H9 (cell line): ENCODE measurements at regions not wholly inside any gene's neighbourhood (a gene's known extent, or its start where the extent isn't known, plus 50 kb on each side); places are given as distances from the start of the nearest gene placed in this dataset.

Source experiments
- DNase-seq: peaks from one replicate; pipeline ENCODE4 v3.0.0-alpha.2; 2017
- H2AFZ ChIP-seq: one replicate; pipeline ENCODE4 v1.6.1; 2013; ENCODE audit warnings: mild to moderate bottlenecking, low read length, control low read depth, moderate library complexity
- H2AK5ac ChIP-seq: 2 replicates; pipeline ENCODE4 v1.6.1; 2013; ENCODE audit warnings: low read length, control low read depth, mixed read lengths; ENCODE audit not compliant: insufficient read length
- H2BK120ac ChIP-seq: one replicate; pipeline ENCODE4 v1.6.1; 2013; ENCODE audit warnings: low read depth, mild to moderate bottlenecking, low read length, control low read depth, inconsistent platforms; ENCODE audit not compliant: poor library complexity, severe bottlenecking
- H2BK12ac ChIP-seq: 2 replicates; pipeline ENCODE4 v1.6.1; 2013; ENCODE audit warnings: low read length, control low read depth, mixed read lengths, low read depth; ENCODE audit not compliant: insufficient read length
- H2BK15ac ChIP-seq: 2 replicates; pipeline ENCODE4 v1.6.1; 2013; ENCODE audit warnings: low read depth, low read length, control low read depth
- H2BK20ac ChIP-seq: one replicate; pipeline ENCODE4 v1.6.1; 2013; ENCODE audit warnings: low read depth, mild to moderate bottlenecking, low read length, control low read depth, inconsistent platforms; ENCODE audit not compliant: poor library complexity, severe bottlenecking
- H2BK5ac ChIP-seq: 2 replicates; pipeline ENCODE4 v1.6.1; 2013; ENCODE audit warnings: low read length, control low read depth, mixed read lengths; ENCODE audit not compliant: insufficient read length
- H3K14ac ChIP-seq: 2 replicates; pipeline ENCODE4 v1.6.1; 2013; ENCODE audit warnings: low read length, control low read depth; ENCODE audit not compliant: insufficient read depth
- H3K18ac ChIP-seq: 2 replicates; pipeline ENCODE4 v1.6.1; 2013; ENCODE audit warnings: low read depth, mild to moderate bottlenecking, mixed read lengths, low read length, control low read depth; ENCODE audit not compliant: insufficient read length
- H3K23ac ChIP-seq: 2 replicates; pipeline ENCODE4 v1.6.1; 2013; ENCODE audit warnings: low read length, control low read depth, mixed read lengths, low read depth; ENCODE audit not compliant: insufficient read length
- H3K23me2 ChIP-seq: 2 replicates; pipeline ENCODE4 v1.6.1; 2013; ENCODE audit warnings: low read depth, mild to moderate bottlenecking, mixed read lengths, low read length, control low read depth; ENCODE audit not compliant: insufficient read length, poor library complexity, severe bottlenecking
- H3K27ac ChIP-seq: 2 replicates; pipeline ENCODE4 v1.5.1; 2013; ENCODE audit warnings: low read length, control low read depth, mixed read lengths, low read depth; ENCODE audit not compliant: insufficient read length
- H3K27me3 ChIP-seq: 2 replicates; pipeline ENCODE4 v1.6.1; 2013; ENCODE audit warnings: low read length, control low read depth, inconsistent platforms; ENCODE audit not compliant: insufficient read depth
- H3K4ac ChIP-seq: 2 replicates; pipeline ENCODE4 v1.6.1; 2013; ENCODE audit warnings: low read depth, mild to moderate bottlenecking, control low read depth, inconsistent platforms, low read length, moderate library complexity
- H3K4me1 ChIP-seq: 2 replicates; pipeline ENCODE4 v1.6.1; 2013; ENCODE audit warnings: low read length, control low read depth, inconsistent platforms; ENCODE audit not compliant: insufficient read depth
- H3K4me2 ChIP-seq: 2 replicates; pipeline ENCODE4 v1.6.1; 2013; ENCODE audit warnings: low read length, control low read depth, mixed read lengths; ENCODE audit not compliant: insufficient read length, insufficient read depth
- H3K56ac ChIP-seq: 2 replicates; pipeline ENCODE4 v1.6.1; 2013; ENCODE audit warnings: low read depth, mild to moderate bottlenecking, mixed read lengths, low read length, control low read depth; ENCODE audit not compliant: insufficient read length
- H3K79me1 ChIP-seq: 2 replicates; pipeline ENCODE4 v1.6.1; 2013; ENCODE audit warnings: low read depth, mild to moderate bottlenecking, moderate library complexity, low read length, control low read depth, inconsistent platforms; ENCODE audit not compliant: insufficient read depth, poor library complexity, severe bottlenecking
- H3K79me2 ChIP-seq: 2 replicates; pipeline ENCODE4 v1.6.1; 2013; ENCODE audit warnings: low read length, control low read depth, inconsistent platforms; ENCODE audit not compliant: insufficient read depth
- H3K9ac ChIP-seq: 2 replicates; pipeline ENCODE4 v1.6.1; 2013; ENCODE audit warnings: low read length, control low read depth, mixed read lengths; ENCODE audit not compliant: insufficient read length; ENCODE audit errors: extremely low read depth
- H3K9me3 ChIP-seq: one replicate; pipeline ENCODE4 v1.6.1; 2013; ENCODE audit warnings: low read depth, low read length, inconsistent platforms; ENCODE audit not compliant: control insufficient read depth
- H3T11ph ChIP-seq: one replicate; pipeline ENCODE4 v1.6.1; 2013; ENCODE audit warnings: mild to moderate bottlenecking, low read length, control low read depth, inconsistent platforms
- H4K20me1 ChIP-seq: one replicate; pipeline ENCODE4 v1.6.1; 2013; ENCODE audit not compliant: control insufficient read depth, insufficient read length, insufficient read depth
- H4K5ac ChIP-seq: 2 replicates; pipeline ENCODE4 v1.6.1; 2013; ENCODE audit warnings: low read depth, mild to moderate bottlenecking, mixed read lengths, low read length, control low read depth; ENCODE audit not compliant: insufficient read length
- H4K8ac ChIP-seq: replicated peaks from 2 replicates; pipeline ENCODE4 v1.6.1; 2013; ENCODE audit warnings: low read length, control low read depth, mixed read lengths, low read depth; ENCODE audit not compliant: insufficient read length
- H4K91ac ChIP-seq: 2 replicates; pipeline ENCODE4 v1.6.1; 2013; ENCODE audit warnings: low read depth, mild to moderate bottlenecking, moderate library complexity, mixed read lengths, low read length, control low read depth; ENCODE audit not compliant: insufficient read length
- H3K27ac Mint-ChIP-seq, 3 experiments: 2 replicates in 2 of 3; 3 replicates in 1 of 3; pipeline ENCODE4 v1.8.0; 2020 to 2021; ENCODE audit warnings: mixed read lengths in 3 of 3, mild to moderate bottlenecking in 1 of 3, moderate library complexity in 1 of 3
- H3K27me3 Mint-ChIP-seq: 2 replicates; pipeline ENCODE4 v1.8.0; 2021; ENCODE audit warnings: low read depth, mild to moderate bottlenecking, moderate library complexity, mixed read lengths
- H3K36me3 Mint-ChIP-seq, 3 experiments: 2 replicates in 2 of 3; 3 replicates in 1 of 3; pipeline ENCODE4 v1.8.0; 2020 to 2021; ENCODE audit warnings: low read depth in 3 of 3, mixed read lengths in 3 of 3; ENCODE audit not compliant: insufficient read depth in 1 of 3
- H3K4me1 Mint-ChIP-seq, 2 experiments: 2 replicates each; pipeline ENCODE4 v1.8.0; 2020; ENCODE audit warnings: mixed read lengths in 2 of 2
- H3K4me3 Mint-ChIP-seq, 2 experiments: 2 replicates in 1 of 2; 3 replicates in 1 of 2; pipeline ENCODE4 v1.8.0; 2020 to 2021; ENCODE audit warnings: mild to moderate bottlenecking in 2 of 2, mixed read lengths in 2 of 2, moderate library complexity in 1 of 2
- H3K9me3 Mint-ChIP-seq, 2 experiments: 2 replicates in 1 of 2; 3 replicates in 1 of 2; pipeline ENCODE4 v1.8.0; 2020; ENCODE audit warnings: mild to moderate bottlenecking in 2 of 2, mixed read lengths in 2 of 2, moderate library complexity in 1 of 2
- WGBS: extraction: QIAGEN DNeasy Blood & Tissue Kit; methylation state at CpG from one replicate; pipeline ENCODE4 v1.1.7; 2013; ENCODE audit warnings: missing lambda C conversion rate, low lambda C conversion rate, mixed read lengths; ENCODE audit not compliant: insufficient read length; ENCODE audit errors: extremely low coverage; 5-methylcytosine and 5-hydroxymethylcytosine counted together
- TF ChIP-seq, protein P1 (sequence below): fragments of 200-600 bp; sonication (generic); conservative IDR thresholded peaks from 3 replicates; pipeline ENCODE4 v1.8.0; 2021; ENCODE audit warnings: antibody characterized with exemption, mild to moderate bottlenecking

DNA sequence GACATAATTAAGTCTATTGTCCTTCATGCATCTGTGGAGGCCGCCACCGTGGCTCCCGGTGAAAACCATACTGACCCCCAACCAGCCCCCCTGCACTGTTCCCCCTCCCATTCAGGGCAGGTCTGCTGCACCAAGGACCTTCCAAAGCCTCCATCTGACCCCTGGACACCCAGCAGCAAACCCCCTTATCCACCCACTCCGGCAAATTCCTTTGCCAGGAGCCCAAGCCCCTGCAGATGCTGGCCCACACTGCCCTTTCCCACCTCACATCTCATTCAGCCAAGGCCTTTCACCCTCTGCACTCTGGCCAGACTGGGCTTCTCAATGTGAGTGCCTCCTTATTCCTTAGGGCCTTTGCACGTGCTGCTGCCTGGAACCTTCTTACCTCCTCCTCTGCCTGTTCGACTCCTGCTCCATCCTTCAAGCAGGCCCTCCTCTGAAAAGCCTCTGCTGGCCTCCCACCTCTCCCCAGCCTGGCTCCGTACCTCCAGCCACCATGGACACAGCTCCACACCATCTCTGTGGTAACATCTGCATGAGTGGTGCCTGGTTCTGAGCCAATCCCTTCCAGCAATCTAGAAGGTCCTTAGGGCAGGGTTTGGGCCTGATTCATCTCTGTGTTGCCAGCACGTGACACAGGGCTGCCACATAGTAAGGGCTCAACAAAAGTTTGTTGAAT lies 230.7 kb downstream of the BCL11B start:
- Histone ChIP-seq H3K9ac (no peak overlapping the region), H2AK5ac (no peak overlapping the region), H3K9me3 (no peaks in the 10 kb centered on the region), H2BK12ac (no peak overlapping the region), H4K91ac (no peak overlapping the region), H3K4me2 (no peak overlapping the region), H2AFZ (no peak overlapping the region), H3K18ac (no peak overlapping the region), H3K14ac (no peak overlapping the region), H4K20me1 (no peaks in the 10 kb centered on the region), H3K27me3 (no peaks in the 10 kb centered on the region), H4K8ac (no peak overlapping the region), H2BK20ac (no peak overlapping the region), H3K79me2 (no peaks in the 10 kb centered on the region), H4K5ac (no peak overlapping the region), H3K4me1 (no peaks in the 10 kb centered on the region), H3K27ac (no peak overlapping the region), H3K79me1 (no peaks in the 10 kb centered on the region), H2BK120ac (no peak overlapping the region), H2BK5ac (no peak overlapping the region), H2BK15ac (no peak overlapping the region), H3K23ac (no peak overlapping the region), H3K4ac (no peak overlapping the region), H3K23me2 (no peaks in the 10 kb centered on the region), H3T11ph (no peak overlapping the region), H3K56ac (no peak overlapping the region)
- TF ChIP-seq, protein P1, sequence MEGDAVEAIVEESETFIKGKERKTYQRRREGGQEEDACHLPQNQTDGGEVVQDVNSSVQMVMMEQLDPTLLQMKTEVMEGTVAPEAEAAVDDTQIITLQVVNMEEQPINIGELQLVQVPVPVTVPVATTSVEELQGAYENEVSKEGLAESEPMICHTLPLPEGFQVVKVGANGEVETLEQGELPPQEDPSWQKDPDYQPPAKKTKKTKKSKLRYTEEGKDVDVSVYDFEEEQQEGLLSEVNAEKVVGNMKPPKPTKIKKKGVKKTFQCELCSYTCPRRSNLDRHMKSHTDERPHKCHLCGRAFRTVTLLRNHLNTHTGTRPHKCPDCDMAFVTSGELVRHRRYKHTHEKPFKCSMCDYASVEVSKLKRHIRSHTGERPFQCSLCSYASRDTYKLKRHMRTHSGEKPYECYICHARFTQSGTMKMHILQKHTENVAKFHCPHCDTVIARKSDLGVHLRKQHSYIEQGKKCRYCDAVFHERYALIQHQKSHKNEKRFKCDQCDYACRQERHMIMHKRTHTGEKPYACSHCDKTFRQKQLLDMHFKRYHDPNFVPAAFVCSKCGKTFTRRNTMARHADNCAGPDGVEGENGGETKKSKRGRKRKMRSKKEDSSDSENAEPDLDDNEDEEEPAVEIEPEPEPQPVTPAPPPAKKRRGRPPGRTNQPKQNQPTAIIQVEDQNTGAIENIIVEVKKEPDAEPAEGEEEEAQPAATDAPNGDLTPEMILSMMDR, result no peak
- Mint-ChIP-seq H3K4me1 (peaks cover 4 to 10% of the 10 kb centered on the region in 2 experiments), H3K9me3 (peaks cover 3 to 8% of the 10 kb centered on the region in 2 experiments), H3K27ac (no peak overlapping the region), H3K27me3 (no peaks in the 10 kb centered on the region; the same call in 1 of the 2 replicates), H3K4me3 (no peak overlapping the region), H3K36me3 (peaks cover 0 to 6% (median 0%) of the 10 kb centered on the region in 3 experiments; a peak in 2 of 7 replicates)
- DNase-seq, result no peak
- WGBS, result no CpG with 5 or more reads among the region's 8 CpGs
